IPS-20b (cell line): ENCODE measurements at regions not wholly inside any gene's neighbourhood (a gene's known extent, or its start where the extent isn't known, plus 50 kb on each side); places are given as distances from the start of the nearest gene placed in this dataset.
"Not testable (repeated sequence)": the region's sequence is repeated elsewhere in the genome, so short reads cannot be mapped to it uniquely, and the experiment has no call there.

Experiments
- H3K27ac ChIP-seq: one replicate; pipeline ENCODE4 v1.5.1; 2013; ENCODE audit warnings: low read length
- H3K27me3 ChIP-seq: 2 replicates; pipeline ENCODE4 v1.6.1; 2013; ENCODE audit warnings: mild to moderate bottlenecking, low read length, inconsistent platforms; ENCODE audit not compliant: insufficient read depth
- H3K36me3 ChIP-seq: 2 replicates; pipeline ENCODE4 v1.6.1; 2013; ENCODE audit warnings: low read depth, mild to moderate bottlenecking, inconsistent platforms, low read length, moderate library complexity; ENCODE audit not compliant: insufficient read depth
- H3K4me1 ChIP-seq: 2 replicates; pipeline ENCODE4 v1.6.1; 2013; ENCODE audit warnings: mild to moderate bottlenecking, control low read depth, inconsistent platforms, low read length, moderate library complexity; ENCODE audit not compliant: insufficient read depth
- H3K4me3 ChIP-seq: 2 replicates; pipeline ENCODE4 v1.5.1; 2013; ENCODE audit warnings: mild to moderate bottlenecking, low read length, inconsistent platforms
- H3K9ac ChIP-seq: 2 replicates; pipeline ENCODE4 v1.6.1; 2013; ENCODE audit warnings: low read depth, mild to moderate bottlenecking, inconsistent platforms, low read length, moderate library complexity
- H3K9me3 ChIP-seq: 2 replicates; pipeline ENCODE4 v1.6.1; 2013; ENCODE audit warnings: mild to moderate bottlenecking, low read depth, low read length, inconsistent platforms; ENCODE audit not compliant: insufficient read depth

DNA sequence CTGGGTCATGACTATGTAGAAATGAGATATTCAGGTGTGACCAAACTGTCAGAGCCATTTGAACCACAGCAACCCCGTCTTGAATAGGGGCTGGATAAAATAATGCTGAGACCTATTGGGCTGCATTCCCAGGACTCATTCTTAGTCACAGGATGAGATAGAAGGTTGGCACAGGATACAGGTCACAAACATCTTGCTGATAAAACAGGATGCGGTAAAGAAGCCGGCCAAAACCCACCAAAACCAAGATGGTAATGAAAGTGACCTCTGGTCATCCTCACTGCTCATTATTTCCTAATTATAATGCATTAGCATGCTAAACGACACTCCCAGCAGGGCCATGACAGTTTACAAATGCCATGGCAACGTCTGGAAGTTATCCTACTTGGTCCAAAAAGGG is 545.5 kb downstream of the TMEM114 start:
- H3K27ac ChIP-seq: no peak overlapping the region
- no peaks in the 10 kb centered on the region for H3K27me3 ChIP-seq
- H3K4me3 ChIP-seq: no peak overlapping the region
- H3K9ac ChIP-seq: no peak overlapping the region
- no peaks in the 10 kb centered on the region for H3K9me3 ChIP-seq
- no peaks in the 10 kb centered on the region for H3K4me1 ChIP-seq
- no peaks in the 10 kb centered on the region for H3K36me3 ChIP-seq

DNA sequence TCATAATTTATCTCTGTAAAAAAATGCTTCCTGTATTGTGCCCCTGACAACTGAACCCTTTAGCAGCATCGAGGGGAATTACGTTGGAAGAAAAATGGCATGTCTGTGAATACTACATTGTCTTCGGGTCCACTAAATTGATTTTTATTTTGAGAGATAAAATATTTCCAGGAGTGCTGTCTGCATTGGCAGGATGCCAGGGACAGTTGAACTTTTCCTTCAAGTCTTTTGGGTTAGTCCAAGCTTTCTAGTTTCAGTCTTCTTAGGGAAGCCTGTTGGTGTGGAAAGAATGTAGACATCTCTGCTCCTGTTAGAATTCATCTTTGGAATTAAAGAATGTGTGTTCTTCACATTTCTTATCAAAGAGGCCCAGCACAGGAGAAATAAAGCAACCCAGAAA is 557.9 kb downstream of the TMEM114 start:
- no peak overlapping the region for H3K9ac ChIP-seq
- no peak overlapping the region for H3K4me3 ChIP-seq
- H3K9me3 ChIP-seq: no peaks in the 10 kb centered on the region
- no peak overlapping the region for H3K27ac ChIP-seq
- no peaks in the 10 kb centered on the region for H3K4me1 ChIP-seq
- no peaks in the 10 kb centered on the region for H3K27me3 ChIP-seq
- H3K36me3 ChIP-seq: no peaks in the 10 kb centered on the region

DNA sequence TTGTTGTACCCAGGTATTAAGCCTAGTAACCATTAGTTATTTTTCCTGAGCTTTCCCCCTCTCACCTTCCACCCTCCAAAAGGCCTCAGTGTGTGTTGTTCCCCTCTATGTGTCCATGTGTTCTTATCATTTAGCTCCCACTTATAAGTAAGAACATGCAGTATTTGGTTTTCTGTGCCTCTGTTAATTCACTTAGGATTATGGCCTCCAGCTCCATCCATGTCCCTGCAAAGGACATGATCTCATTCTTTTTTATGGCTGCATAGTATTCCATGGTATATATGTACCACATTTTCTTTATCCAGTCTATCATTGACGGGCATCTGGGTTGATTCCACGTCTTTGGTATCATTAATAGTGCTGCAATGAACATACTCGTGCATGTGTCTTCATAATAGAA is 560.3 kb downstream of the TMEM114 start:
- not testable (repeated sequence) for H3K4me3 ChIP-seq, H3K4me1 ChIP-seq, H3K9me3 ChIP-seq, H3K9ac ChIP-seq, H3K36me3 ChIP-seq, H3K27ac ChIP-seq, H3K27me3 ChIP-seq

- Histone ChIP-seq H3K9ac (no peak overlapping the region), H3K27me3 (no peaks in the 10 kb centered on the region), H3K4me3 (no peak overlapping the region), H3K9me3 (no peaks in the 10 kb centered on the region), H3K27ac (no peak overlapping the region), H3K36me3 (no peaks in the 10 kb centered on the region), H3K4me1 (no peaks in the 10 kb centered on the region)
These were observed 563.9 kb downstream of the TMEM114 start for GRCh38 chr16:8026450-8026849.

DNA sequence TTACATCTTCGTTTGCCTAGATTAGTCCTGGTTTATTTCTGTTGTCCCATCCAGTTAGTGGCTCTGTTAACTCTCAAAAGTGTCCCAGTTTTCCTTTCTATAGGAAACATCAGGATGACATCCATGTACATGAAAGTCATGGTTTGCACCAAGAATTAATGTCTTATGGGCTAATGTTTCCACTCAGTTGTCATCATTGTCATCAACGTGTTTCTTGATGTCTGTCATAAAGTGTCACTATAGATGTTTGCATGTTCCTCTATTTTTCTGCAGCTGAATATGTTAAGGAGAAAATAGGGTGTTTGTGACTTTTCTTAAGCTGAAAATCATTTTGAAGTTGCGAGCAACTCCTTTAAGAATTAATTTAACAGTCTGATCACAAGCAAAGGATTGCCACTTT is 567.0 kb downstream of the TMEM114 start:
- H3K27me3 ChIP-seq: no peaks in the 10 kb centered on the region
- no peak overlapping the region for H3K27ac ChIP-seq
- no peaks in the 10 kb centered on the region for H3K36me3 ChIP-seq
- H3K9me3 ChIP-seq: no peaks in the 10 kb centered on the region
- H3K4me3 ChIP-seq: no peak overlapping the region
- H3K4me1 ChIP-seq: no peaks in the 10 kb centered on the region
- H3K9ac ChIP-seq: no peak overlapping the region

GRCh38 chr16:8005096-8005860 is 585.0 kb downstream of the TMEM114 start:
- Histone ChIP-seq H3K36me3 (no peaks in the 10 kb centered on the region), H3K4me1 (no peaks in the 10 kb centered on the region)

GRCh38 chr16:7998789-7999453 is 591.4 kb downstream of the TMEM114 start:
- Histone ChIP-seq H3K9me3 (no peaks in the 10 kb centered on the region), H3K9ac (no peak overlapping the region), H3K36me3 (no peaks in the 10 kb centered on the region), H3K27ac (no peak overlapping the region), H3K4me3 (no peak overlapping the region), H3K27me3 (no peaks in the 10 kb centered on the region), H3K4me1 (no peaks in the 10 kb centered on the region)

More at GRCh38 chr16:8005096-8005860, 585.0 kb downstream of the TMEM114 start:
- H3K9me3 ChIP-seq: no peaks in the 10 kb centered on the region
- H3K27ac ChIP-seq: no peak overlapping the region
- no peak overlapping the region for H3K4me3 ChIP-seq
- H3K27me3 ChIP-seq: no peaks in the 10 kb centered on the region
- no peak overlapping the region for H3K9ac ChIP-seq

GRCh38 chr16:7997966-7998365 is 592.3 kb downstream of the TMEM114 start:
- Histone ChIP-seq H3K4me3 (no peak overlapping the region), H3K4me1 (no peaks in the 10 kb centered on the region), H3K9me3 (no peaks in the 10 kb centered on the region), H3K27me3 (no peaks in the 10 kb centered on the region), H3K9ac (no peak overlapping the region), H3K27ac (no peak overlapping the region), H3K36me3 (no peaks in the 10 kb centered on the region)

DNA sequence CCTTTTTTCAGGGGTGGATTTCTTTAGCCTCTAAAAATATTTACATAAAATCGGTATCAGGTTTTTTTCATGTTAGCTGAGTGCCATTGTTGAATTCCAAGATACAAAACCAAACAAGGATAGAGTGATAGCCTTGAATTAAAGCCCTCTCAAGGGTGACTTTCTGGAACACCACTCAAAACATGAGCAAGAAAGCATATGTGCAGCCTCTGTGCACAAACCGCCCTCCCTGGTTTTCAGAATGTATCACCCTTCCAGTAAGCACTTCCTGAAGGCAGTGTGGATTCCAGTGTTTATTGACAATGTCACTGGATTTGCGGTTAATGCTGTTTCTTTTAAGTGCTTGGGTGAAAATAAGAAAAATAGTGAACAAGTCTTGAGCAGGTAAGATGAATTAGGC is 597.7 kb downstream of the TMEM114 start:
- no peak overlapping the region for H3K27ac ChIP-seq
- H3K4me3 ChIP-seq: no peak overlapping the region
- no peaks in the 10 kb centered on the region for H3K36me3 ChIP-seq
- H3K9ac ChIP-seq: no peak overlapping the region
- H3K4me1 ChIP-seq: no peaks in the 10 kb centered on the region
- no peaks in the 10 kb centered on the region for H3K9me3 ChIP-seq
- no peaks in the 10 kb centered on the region for H3K27me3 ChIP-seq

GRCh38 chr16:7990626-7991260 is 599.6 kb downstream of the TMEM114 start:
- Histone ChIP-seq H3K9me3 (peaks cover 3% of the 10 kb centered on the region; the same call in 1 of the 2 replicates), H3K27ac (no peak overlapping the region), H3K27me3 (no peaks in the 10 kb centered on the region), H3K36me3 (no peaks in the 10 kb centered on the region), H3K4me1 (no peaks in the 10 kb centered on the region; the same call in 1 of the 2 replicates), H3K4me3 (no peak overlapping the region), H3K9ac (no peak overlapping the region)

DNA sequence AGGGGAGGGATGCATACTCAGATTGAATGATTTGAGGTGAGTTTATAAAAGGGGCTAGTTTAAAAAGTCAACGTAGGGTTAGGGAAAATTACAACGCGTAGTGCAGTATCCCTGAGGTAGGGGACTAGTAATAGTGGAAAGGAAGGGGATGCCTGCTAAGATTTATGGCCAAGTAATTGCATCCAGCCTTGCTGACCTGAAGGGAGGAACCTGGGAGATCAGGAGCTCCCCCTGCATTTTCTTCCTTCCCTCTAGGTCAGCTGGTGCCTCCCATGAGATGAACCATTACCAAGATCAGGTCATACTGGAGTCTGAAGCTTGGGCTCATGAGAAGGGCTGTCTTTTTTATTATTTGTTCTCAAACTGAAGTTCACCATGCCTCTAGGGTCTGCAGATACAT is 606.6 kb downstream of the TMEM114 start:
- Histone ChIP-seq H3K9ac (no peak overlapping the region), H3K4me3 (no peak overlapping the region), H3K27me3 (no peaks in the 10 kb centered on the region), H3K27ac (no peak overlapping the region), H3K4me1 (no peaks in the 10 kb centered on the region; the same call in 1 of the 2 replicates), H3K9me3 (peaks cover 3% of the 10 kb centered on the region; the same call in 1 of the 2 replicates), H3K36me3 (no peaks in the 10 kb centered on the region)

GRCh38 chr16:7980133-7980483 is 610.2 kb downstream of the TMEM114 start:
- no peak overlapping the region for H3K4me3 ChIP-seq
- no peaks in the 10 kb centered on the region for H3K9me3 ChIP-seq
- no peaks in the 10 kb centered on the region for H3K36me3 ChIP-seq
- H3K27me3 ChIP-seq: no peaks in the 10 kb centered on the region
- H3K9ac ChIP-seq: no peak overlapping the region
- H3K27ac ChIP-seq: no peak overlapping the region
- H3K4me1 ChIP-seq: no peaks in the 10 kb centered on the region; the same call in 1 of the 2 replicates
